Activated CD4-positive, CD25-positive, alpha-beta regulatory T cell treated with anti-CD3 and anti-CD28 coated beads, Interleukin-2, amount 50 U/mL, for 16 hours (primary cell): ENCODE measurements at regions not wholly inside any gene's neighbourhood (a gene's known extent, or its start where the extent isn't known, plus 50 kb on each side); places are given as distances from the start of the nearest gene placed in this dataset.
"Not testable (repeated sequence)": the region's sequence is repeated elsewhere in the genome, so short reads cannot be mapped to it uniquely, and the experiment has no call there.

Source experiments
- DNase-seq: peaks from one replicate; pipeline ENCODE4 v3.0.0-alpha.2; 2020; ENCODE audit warnings: low read depth, low spot score

DNA sequence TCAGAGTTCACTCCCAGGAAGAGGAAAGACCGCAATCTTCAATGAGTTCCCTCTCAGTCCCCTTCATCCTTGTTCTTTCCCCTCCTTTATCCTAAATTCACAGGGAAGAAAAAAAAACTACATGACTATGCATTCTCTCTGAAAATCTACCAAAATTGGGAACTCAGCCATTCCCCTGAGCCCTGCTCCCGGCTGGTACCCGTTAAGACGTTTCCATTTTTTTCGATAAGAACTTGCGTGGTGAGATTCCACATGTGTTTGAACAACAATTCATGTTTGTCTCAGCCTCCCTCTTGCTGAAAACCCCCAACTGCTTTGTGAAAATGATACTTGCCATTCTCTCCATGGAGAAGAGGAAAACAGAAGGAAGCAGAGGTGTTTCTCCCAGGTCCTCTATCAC, 318.7 kb upstream of the ID2 start:
- DNase-seq: no peak

GRCh38 chr2:8364668-8365067, 317.2 kb upstream of the ID2 start:
- DNase-seq: no peak

GRCh38 chr2:8365331-8365910, 316.4 kb upstream of the ID2 start:
- DNase-seq: no peak

DNA sequence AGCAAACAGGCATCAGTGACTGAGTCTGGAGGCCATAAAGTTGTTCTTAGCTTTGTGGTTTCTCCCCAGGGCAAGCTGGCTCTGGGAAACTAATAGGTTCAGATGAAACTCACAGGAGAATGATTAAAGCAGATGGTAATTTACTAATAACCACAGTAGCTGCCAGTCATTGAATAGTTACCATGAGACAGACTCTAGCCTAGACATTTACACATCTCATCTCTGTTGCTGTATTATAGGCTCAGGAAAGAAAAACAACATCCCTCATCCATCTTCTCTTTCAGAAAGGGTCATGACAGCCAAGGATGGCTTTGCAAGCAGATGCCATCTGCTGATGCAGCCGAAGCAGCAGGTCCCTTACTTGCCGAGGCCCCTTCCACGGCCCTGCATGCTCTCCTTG, 314.0 kb upstream of the ID2 start:
- no peak for DNase-seq

DNA sequence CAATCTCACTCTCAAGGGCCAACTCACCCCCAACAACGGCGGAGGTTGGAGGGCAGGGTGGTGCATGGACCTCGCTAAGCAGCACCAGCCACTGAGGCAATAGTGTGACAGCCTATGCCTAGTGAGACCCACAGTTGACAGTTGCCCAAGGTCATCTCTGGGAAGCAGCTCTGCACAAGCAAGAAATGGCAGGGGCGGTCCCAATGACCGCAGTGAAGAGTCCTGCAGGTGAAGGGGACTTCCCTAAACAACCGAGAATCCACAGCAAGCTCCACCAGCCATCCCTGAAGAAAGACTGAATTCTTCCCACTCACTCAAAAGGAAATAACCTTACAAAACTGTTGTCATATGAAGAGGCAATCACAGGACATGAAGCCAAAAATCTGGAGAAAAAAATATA, 313.4 kb upstream of the ID2 start:
- DNase-seq: no peak

GRCh38 chr2:8369522-8369921, 312.3 kb upstream of the ID2 start:
- no peak for DNase-seq

DNA sequence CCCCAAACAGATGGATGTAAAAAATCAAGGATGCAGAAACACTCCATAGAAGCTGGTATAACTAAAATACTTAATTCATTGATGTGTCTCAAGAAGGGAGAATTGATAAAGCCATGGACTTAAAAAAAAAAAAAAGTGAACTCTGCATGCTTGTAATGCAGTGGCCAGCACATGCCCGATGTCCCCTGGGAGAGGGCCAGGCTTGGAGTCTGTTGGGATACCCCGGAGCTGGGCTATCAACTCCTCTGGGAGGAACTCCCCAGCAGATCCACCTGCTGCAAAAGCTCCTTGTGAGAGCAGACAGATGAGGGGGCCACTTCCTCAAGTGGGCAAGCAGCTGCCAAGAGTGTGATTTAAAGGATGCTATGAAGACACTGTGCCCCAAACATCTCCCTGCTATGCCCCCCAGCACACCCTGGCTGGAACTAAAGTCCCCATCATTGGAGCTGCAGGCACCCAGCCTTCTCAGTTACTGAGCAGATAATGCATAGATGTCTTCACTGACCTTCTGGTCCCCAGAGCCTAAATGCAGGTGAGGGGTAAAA, 311.5 kb upstream of the ID2 start:
- DNase-seq: no peak

GRCh38 chr2:8371653-8372052, 310.2 kb upstream of the ID2 start:
- no peak for DNase-seq

DNA sequence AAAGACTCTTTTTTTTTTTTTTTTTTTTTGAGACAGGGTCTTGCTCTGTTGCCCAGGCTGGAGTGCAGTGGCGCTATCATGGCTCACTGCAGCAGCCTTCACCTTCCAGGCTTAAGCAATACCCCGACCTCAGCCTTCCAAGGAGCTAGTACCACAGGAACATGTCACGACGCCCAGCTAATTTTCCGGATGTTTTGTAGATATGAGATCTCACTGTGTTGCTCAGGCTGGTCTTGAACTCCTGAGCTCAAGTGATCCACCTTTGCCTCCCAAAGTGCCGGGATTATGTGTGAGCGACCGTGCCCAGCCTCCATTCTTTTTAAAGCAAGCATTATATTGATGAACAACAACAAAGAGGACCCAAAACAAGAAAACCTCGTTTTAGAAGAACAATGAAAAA, 307.1 kb upstream of the ID2 start:
- no peak for DNase-seq

- no peak for DNase-seq
Measured at GRCh38 chr2:8376603-8377410, 305.0 kb upstream of the ID2 start.

DNA sequence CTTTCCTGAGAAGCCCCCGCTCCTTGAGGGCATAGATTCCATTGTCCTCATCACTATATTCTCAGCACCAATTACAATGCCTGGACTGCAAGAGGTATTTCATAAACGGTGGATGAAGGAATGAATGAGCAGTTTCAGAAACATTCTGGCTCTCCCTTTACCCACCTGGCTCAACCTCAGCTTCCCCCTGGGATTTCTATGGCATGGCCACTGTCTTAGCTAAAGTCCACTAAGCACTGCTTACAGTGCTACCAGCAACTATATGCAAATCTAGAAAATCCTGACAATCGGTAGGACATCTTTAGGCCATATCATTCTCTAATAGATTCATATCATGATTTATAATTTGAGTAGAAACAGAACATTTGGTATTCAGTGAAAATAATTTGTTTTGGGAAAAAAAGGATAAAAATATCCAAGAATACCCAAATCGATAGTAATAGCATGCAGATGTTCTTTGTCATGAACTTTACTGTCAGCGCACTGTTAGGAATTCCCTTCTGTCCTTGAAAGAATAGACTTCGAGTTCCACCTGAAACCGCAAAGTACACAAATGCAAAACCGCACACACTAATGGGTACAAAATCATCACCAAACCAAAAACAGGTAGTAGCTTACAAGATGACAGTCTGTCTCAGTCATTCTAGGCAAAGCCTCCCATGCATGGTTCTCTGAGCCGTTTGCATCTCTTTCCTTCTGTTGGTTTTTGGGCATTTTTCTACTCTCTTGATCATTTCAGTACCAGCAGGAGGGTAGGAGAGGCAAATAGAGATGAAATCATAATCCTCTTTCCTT, 303.6 kb upstream of the ID2 start:
- DNase-seq: no peak

GRCh38 chr2:8379128-8379527, 302.7 kb upstream of the ID2 start:
- DNase-seq: no peak

DNA sequence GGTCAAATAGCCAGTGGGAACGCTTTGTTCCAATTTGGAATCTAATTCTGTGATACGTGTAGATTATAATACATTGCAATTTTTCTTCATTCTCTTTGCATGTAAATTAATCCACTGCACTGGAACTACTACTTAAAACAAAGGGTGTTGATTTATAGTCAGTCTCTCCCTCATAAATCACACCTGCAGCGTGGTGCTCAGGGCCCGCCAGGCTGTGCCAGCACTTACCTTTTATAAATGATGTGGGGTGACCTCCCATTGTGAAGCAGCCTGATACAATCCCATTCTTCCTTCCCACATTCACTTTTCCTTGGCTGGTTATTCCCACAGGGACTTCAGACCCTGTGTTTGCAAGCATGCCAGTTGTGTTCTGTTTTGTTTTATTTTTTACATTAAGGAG, 302.3 kb upstream of the ID2 start:
- DNase-seq: no peak

GRCh38 chr2:8380026-8380425, 301.8 kb upstream of the ID2 start:
- DNase-seq: no peak

- no peak for DNase-seq
Measured at GRCh38 chr2:8380566-8380965, 301.3 kb upstream of the ID2 start.

- DNase-seq: no peak
Measured at GRCh38 chr2:8382485-8382884, 299.4 kb upstream of the ID2 start.

DNA sequence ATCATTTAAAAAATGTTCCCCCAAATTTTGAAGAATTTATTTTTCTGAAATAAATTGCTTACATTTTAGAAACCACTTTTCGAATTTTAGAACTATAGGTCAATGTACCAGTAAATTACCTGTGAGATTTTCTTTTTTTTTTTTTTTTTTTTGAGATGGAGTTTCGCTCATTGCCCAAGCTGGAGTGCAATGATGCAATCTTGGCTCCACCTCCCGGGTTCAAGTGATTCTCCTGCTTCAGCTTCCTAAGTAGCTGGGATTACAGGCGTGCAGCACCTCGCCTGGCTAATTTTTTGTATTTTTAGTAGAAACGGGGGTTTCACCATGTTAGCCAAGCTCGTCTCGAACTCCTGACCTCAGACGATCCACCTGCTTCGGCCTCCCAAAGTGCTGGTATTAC, 295.1 kb upstream of the ID2 start:
- not testable (repeated sequence) for DNase-seq

DNA sequence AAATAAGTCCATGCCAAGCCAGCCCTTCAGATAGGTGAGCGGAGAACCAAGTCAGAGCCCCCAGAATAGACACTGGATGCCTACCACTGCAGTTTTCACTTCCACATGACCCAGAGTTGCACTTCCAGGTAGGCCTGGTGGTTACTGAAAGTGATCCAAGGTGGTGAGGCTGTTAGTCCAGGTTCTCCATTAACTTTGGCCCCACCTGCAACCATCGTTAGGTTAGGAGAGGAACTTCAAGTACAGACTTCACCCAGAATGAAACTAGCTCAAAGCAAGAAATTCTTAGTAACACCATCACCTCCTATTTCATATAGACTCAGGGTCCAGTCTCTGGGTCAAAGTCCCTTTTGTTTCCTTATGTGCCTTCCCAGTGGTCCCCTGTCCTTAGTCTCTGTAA, 293.1 kb upstream of the ID2 start:
- DNase-seq: no peak

- DNase-seq: no peak
Measured at GRCh38 chr2:8389431-8390108, 292.3 kb upstream of the ID2 start.

GRCh38 chr2:8391126-8391525, 290.7 kb upstream of the ID2 start:
- no peak for DNase-seq

- no peak for DNase-seq
Measured at GRCh38 chr2:8391584-8391983, 290.3 kb upstream of the ID2 start.
